NCI-H226 (cell line): ENCODE measurements at regions not wholly inside any gene's neighbourhood (a gene's known extent, or its start where the extent isn't known, plus 50 kb on each side); places are given as distances from the start of the nearest gene placed in this dataset.
A peak's percentile ranks its signal among the peaks of the same experiment; 100 is the strongest.
"Not testable (repeated sequence)": the region's sequence is repeated elsewhere in the genome, so short reads cannot be mapped to it uniquely, and the experiment has no call there.

Experiments
- DNase-seq: peaks from one replicate; pipeline ENCODE4 v3.0.0-alpha.2; 2015

- peak; percentile 5 for DNase-seq
Observed at GRCh38 chr10:33952692-33953360, 618.4 kb upstream of the NRP1 start.

DNA sequence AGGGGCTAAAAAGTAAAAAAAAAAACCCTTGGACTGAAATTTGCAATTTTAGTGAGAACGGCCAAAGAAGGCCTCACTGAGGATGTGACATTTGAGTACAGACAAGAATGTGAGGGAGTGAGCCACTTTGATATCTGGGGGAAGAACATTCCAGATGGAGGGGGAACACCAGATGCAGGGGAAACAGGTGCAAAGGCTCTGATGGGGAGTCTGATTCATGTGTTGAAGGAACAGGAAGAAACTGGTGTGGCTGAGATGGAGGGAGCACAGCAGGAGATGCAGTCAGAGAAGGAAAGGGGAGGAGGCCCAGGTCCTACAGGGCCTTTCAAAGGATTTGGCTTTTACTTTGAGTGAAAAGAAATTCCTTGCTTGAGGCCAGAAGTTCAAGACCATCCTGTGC is 615.7 kb upstream of the NRP1 start:
- DNase-seq: no peak

DNA sequence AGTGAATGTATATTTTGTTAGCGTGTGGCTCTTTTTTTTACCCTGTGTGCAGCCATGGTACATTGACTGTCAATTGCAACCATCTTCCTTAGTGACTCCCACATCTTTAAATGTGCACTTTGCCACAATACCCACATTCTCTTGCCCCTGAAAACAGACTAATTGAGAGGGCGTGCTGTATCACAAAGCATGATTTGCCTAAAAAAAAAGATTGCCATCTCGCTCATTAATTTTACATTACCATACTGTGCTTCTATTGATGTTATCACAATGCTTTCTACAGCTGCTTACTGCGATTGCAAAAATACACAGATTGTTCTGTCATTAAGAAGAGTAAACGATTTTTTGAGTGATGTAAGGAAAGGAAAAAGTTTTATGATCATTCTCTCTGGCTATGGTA is 613.1 kb upstream of the NRP1 start:
- no peak for DNase-seq

DNA sequence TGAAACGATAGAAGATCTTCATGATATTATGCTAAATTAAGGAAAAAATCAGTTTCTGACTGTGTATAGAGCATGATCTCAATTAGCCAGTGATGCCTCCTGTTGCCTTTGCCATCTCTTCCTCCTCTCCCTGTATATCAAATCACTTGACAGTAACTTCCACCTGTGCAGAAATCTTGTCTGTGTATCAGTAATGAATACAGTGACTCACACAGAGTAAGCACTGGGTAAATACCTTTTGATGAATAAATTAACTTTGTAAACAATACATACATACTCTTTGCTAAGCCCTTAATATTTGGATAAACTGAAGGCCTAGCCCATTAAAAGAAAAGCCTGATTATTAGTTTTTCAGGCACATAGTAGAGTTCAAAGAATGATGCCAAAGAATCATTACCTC is 610.6 kb upstream of the NRP1 start:
- DNase-seq: no peak

DNA sequence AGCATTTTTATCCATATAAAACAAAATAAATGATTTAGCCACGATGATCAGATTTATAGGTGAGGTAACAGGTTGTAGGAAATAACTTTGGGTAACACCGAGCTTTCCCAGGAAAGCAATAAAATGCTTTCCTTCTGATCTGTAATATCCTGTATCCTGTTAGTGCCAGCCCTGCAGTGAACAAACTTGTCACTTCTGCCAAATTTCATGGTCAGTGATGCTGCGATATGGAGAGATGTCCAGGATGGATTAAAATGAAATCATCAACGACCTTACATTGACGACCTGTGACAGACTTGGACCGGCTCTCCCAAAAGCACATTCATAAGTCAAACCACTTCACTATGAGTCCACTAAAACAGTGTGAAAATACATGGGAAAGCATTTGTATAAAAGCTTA is 608.0 kb upstream of the NRP1 start:
- DNase-seq: no peak

- DNase-seq: no peak
Observed at GRCh38 chr10:33939892-33940291, 605.4 kb upstream of the NRP1 start.

GRCh38 chr10:33939410-33939809 is 604.9 kb upstream of the NRP1 start:
- no peak for DNase-seq

DNA sequence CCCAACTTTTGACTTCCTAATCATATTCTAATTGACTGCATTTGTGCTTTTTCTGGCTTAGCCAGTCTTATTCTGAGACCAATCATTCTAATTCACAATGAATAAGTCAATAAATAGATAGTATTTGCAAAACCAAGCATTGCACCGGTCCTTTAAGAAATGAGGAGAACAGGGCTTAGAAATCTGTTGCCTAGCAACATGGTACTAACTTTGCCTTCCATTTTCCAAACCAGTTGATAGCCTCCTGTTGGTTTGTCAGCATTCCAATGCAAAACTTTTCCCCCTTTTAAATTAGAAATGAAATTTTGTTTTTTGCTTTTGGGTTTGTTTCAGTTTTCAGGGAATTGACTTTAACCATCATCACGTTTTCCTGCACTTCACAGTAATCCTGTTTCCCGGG is 603.5 kb upstream of the NRP1 start:
- no peak for DNase-seq

DNA sequence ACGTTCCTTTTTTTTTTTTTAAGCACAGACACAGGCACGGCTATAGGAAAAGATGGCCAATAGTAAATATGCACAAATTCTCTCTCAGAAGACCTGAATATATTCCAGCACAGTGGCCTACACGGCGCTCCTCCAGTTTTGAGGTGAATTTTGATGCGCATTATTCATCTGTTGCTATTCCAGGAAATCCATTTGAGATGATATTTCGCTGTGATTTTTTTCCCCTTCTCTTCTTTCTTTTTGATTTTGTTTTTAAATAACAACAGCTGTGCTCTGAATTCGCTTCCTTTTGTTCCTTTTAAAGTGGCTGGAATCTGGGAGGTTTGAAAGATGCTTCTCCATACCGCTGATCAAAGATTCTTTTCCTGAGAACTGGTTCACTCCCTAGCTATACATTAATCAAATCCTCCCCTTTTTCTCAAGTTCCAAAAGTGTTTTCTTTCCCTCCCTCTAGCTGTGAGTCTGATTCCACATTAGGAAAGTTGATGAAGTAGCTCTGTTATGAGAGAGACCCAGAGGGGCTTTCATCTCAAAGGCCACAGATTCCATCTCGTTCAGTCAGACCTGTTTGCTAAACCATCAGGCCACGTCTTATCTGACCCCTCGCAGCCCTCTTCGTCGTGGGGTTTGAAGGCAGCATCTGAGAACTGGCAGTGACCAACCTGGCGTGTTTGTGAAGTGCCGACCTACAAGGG is 602.7 kb upstream of the NRP1 start:
- no peak for DNase-seq

DNA sequence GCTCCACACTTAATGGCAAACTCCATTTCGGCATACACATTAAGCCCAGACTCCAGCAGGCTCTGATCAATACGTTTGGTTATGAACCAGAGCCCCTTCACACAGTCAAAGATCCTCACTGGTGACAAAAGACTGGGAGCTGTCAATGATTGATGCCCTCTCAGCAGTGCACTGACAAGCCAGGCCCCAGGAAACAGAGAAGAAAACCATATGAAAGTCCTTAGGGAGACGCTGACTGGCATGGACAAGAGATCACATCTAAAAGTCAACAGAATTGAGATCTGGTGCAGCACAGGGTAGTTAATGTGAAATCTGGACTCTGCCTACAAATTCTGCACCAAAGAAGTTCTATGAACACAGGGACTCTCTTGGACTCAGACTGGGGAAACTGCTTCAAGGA is 600.9 kb upstream of the NRP1 start:
- DNase-seq: no peak

DNA sequence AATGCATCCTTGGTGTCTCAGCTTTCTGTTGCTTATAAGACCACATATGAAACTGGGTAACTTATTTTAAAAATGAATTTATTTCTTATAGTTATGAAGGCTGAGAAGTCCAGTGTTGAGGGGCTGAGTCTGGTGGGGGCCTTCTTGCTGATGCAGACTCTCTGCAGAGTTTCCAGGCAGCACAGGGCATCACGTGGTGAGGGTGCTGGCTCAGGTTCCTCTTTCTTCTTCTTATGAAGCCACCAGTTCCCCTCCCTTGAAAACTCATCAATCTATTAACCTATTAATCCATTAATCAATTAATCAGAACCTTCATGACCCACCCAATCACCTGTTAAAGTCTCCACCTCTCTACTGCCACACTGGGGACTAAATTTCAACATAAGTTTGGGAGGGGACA is 595.6 kb upstream of the NRP1 start:
- DNase-seq: no peak

DNA sequence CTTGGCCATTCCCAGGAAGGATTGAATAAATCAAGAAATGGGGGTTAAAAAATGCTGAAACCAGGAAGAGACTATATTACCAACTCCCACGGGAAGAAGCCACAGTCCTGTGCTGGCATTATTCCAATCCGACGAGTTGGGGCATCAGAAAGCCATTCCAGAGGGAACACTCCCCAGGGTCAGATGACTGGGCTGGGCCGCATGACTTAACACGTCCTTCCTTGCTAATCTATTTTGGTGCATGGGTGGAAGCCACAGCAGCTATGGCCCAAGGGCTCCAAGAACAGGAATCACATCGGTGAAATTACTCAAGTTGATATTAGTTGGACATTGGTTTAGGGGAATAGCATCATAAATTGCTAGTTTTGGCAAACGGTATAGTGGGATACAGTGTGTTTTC is 592.9 kb upstream of the NRP1 start:
- DNase-seq: peak; percentile 10

DNA sequence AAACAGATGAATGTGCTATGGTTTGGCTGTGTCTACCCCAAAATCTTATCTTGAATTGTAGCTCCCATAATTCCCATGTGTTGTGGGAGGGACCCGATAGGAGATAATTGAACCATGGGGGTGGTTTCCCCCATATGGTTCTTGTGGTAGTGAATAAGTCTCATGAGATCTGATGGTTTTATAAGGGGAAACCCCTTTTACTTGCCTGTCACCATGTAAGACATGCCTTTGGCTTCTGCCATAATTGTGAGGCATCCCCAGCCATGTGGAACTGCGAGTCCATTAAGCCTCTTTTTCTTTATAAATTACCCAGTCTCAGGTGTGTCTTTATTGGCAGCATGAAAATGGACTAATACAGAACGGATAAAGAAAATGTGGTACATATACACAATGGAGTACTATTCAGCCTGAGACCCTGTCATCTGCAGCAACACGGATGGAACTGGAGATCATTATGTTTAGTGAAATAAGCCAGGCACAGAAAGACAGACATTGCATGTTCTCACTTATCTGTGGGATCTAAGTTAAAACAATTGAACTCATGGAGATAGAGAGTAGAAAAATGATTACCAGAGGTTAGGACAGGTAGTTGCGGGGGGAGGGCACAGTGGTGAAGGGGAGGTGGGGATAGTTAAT is 587.6 kb upstream of the NRP1 start:
- DNase-seq: no peak

DNA sequence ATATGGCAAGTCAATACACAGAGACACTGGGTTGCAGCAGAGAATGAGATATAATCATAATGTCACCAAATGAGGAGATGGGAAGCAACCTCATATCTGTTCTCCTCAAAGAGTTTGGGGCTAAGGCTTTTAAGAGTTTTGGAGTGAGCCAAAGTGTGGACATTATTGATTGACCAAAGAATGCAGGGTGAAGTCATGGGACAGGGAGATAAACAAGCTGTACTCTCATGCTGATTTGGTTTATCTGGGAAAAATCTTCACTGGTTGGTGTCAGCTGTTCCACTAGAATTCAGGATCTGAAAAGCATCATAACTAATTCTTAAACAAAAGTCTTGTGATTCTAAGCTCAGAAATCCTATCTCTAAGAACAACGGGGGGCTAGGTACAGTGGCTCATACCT is 585.9 kb upstream of the NRP1 start:
- DNase-seq: no peak

- no peak for DNase-seq
Observed at GRCh38 chr10:33919244-33919643, 584.8 kb upstream of the NRP1 start.

DNA sequence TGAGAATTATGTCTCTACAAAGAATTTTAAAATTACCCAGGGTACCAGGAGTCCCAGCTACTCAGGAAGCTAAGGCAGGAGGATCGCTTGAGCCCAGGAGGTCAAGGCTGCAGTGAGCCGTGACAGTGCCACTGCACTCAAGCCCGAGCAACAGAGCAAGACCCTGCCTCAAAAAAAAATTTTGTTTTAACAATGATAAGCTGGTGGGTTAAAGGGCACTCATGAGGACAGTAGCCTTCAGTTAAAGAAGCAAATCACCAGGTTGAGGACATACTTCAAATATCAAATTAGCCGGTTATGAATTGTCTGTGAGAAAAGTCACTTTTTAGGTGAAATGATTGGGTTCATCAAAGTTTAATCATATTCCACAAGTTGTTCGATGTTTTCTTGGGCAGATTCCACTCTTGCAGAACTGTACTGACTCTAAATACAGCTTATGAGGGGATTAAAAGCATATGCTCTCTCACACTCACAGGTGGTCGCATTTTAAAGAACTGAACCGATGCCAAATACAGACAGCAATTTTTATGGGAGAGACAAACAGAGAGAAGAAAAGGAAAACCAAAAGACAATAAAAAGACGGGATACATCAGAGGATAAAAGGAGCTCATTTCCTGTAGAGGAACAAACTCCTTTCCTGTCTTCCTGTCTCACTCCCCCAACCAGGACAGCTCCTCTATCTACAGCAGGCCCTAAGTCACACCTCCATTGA is 582.8 kb upstream of the NRP1 start:
- no peak for DNase-seq

DNA sequence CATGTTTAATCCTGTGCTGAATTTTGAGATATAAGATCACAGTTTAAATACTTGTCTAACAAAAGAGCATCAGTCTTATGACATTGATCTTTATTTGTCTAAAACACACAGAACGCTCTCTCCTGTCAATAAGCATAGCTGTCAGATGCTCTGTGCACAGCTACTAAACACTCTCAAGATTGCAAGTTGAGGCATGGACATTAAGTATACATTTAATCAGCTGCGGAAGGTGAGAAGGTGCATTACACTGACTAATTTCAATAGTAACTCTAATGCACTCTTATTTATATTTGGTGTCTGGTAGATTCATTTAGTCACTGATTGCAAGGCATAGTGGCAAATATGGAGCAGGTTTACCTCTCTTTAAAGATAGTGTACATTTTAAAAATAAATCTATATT is 580.3 kb upstream of the NRP1 start:
- DNase-seq: no peak

- no peak for DNase-seq
Observed at GRCh38 chr10:33913194-33913593, 578.7 kb upstream of the NRP1 start.

GRCh38 chr10:33909476-33909875 is 575.0 kb upstream of the NRP1 start:
- not testable (repeated sequence) for DNase-seq

GRCh38 chr10:33901166-33901565 is 566.7 kb upstream of the NRP1 start:
- DNase-seq: no peak

GRCh38 chr10:33900596-33900995 is 566.1 kb upstream of the NRP1 start:
- DNase-seq: no peak

DNA sequence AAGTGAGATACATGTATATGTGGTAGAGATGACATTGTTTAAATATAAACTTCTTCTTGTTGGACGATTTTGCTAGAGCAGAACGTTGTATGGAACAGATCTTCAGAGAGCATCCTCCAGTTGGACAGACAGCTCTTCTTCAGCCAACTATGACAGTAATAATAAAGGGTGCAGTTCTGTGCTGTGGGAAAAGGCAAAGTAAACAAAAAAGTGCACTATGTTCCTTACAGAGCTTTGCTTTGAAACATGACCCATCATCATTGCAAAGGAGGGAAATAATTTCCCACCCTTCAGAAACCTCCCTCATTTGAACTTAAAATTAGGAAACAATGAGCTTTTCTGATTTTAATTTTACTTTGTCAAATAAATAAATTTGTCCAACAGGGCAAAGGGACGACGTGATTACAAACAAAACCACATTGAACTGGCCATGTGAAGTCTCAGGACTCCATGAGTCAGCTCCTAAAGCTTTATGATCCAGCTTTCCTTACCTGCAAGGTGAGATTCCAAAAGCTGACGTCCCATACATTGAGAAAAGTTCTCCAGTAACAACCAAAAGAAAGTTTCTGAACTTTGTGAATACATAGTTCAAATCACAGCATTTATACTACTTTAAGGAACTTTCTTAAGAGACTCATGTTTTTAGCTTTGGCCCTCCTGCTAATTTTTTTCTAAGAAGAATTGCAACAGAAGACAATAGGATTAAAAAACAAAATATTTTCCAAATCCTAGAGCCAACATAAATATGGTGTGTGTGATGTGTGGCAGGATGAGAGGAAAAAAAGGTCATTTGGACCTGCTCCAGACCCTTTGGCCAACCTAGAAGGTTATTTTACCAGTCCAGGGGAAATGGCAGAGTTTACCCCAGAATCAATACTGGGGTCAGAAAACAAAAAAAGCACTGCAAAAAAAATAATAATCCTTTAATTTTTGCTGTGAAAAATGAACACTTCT is 565.4 kb upstream of the NRP1 start:
- DNase-seq: no peak

DNA sequence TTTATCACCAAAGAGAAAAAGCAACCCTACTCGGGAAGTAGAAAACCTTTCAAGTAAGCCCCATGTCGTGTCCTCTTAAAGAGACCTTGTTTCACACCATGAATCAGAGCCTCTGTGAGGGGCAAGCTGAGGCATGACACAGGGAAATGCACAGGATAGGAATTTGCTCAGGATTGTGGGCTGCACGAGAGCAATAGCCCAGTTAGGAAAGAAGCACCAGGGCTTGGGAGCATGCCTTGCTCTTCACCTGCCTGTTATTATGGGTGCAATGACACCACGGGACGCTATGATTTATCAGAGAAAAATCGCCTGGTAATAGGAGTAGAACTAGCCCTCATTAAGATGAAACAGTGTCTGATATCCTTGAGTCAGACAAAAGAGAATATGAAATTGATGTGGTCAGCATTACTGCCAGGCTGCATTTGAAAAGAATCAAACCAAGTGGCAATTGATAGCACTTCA is 562.9 kb upstream of the NRP1 start:
- no peak for DNase-seq
